ENCODE measurements at regions not wholly inside any gene's neighbourhood (a gene's known extent, or its start where the extent isn't known, plus 50 kb on each side); places are given as distances from the start of the nearest gene placed in this dataset.

DNA sequence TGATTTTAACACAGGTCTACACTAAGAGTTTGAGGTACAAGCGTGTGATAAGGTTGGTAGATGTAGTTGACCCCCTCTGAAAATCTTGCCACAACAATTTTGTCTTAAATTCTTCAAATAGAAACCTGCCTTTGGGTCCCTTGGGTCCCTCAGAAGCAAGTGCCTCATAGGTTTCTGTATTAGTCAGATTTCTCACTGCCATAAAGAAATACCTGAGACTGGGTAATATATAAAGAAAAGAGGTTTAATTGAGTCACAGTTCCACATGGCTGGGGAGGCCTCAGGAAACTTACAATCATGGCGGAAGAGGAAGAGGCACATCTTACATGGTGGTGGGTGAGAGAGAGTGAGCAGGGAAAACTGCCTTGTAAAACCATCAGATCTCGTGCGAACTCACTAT is 301.2 kb downstream of the MAP2K6 start:
- no peak for TF ChIP-seq CTCF (IDR thresholded peaks at IDR 0.05 in 2 of 3, conservative IDR thresholded peaks at IDR 0.05 in 1 of 3; ENCODE audit: insufficient read depth in 2 of 3, low read depth in 1 of 3, low read length in 3 of 3)
- no peak for TF ChIP-seq ARID4B (CRISPR knock-in tag; IDR thresholded peaks at IDR 0.05)
- TF ChIP-seq RCOR1 (IDR thresholded peaks at IDR 0.05; ENCODE audit: borderline replicate concordance in 1 of 2, low read depth in 2 of 2, low read length in 2 of 2), result no peak
- TF ChIP-seq CEBPZ (IDR thresholded peaks at IDR 0.05; ENCODE audit: borderline replicate concordance, low read depth, low read length), result no peak
- TF ChIP-seq ZNF146 (CRISPR knock-in tag; IDR thresholded peaks at IDR 0.05; ENCODE audit: unreplicated experiment), result no peak
- TF ChIP-seq RAD21 (CRISPR knock-in tag; conservative IDR thresholded peaks at IDR 0.05 in 1 of 2, IDR thresholded peaks at IDR 0.05 in 1 of 2), result no peak
- no peak for TF ChIP-seq SREBF2 (CRISPR knock-in tag; IDR thresholded peaks at IDR 0.05)
- TF ChIP-seq ZNF232 (CRISPR knock-in tag; IDR thresholded peaks at IDR 0.05), result no peak
- no peak for TF ChIP-seq SIN3B (IDR thresholded peaks at IDR 0.05; ENCODE audit: low read depth)
- TF ChIP-seq KDM1A (IDR thresholded peaks at IDR 0.05), result no peak
- TF ChIP-seq ZNF717 (CRISPR knock-in tag; IDR thresholded peaks at IDR 0.05), result no peak
- TF ChIP-seq ZEB2 (IDR thresholded peaks at IDR 0.05), result no peak

All from K562 (cell line).